ENCODE measurements at regions not wholly inside any gene's neighbourhood (a gene's known extent, or its start where the extent isn't known, plus 50 kb on each side); places are given as distances from the start of the nearest gene placed in this dataset.

DNA sequence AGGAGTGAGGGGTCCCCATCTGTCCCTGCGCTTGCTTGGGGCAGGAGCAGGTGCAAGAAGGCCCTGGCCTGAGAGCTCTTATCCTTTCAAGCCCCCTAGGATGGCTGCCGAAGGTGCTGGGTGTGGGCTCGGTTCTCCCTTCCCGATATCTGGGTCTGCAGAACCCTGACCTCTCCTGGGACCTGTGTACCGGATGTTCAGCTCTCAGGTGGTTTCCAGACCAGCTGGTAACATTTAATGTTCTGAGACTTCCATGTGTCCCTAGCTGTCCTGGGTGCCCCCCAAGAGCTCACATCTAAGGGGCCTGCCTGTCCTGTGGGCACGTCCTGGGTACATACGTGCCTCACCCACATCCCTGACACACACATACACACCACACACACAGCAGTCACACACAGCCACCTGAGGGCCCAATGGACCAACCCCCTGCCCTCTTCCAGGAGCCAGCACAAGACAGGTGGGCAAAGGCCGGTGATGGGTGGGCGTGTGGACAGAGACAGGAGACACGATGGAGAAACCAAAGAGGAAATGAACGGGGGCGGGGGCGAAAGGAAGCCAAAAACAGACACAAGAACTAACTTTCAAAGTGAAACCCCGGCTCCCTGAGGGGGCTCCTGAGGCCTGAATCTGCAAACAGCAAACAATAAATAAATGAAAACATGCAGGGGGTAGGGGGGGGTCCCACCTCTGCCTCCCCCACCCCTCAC, 124.3 kb downstream of the PTPRS start:
- DNase-seq, result no peak

- no peak for DNase-seq
Observed at GRCh38 chr19:5215431-5215830, 125.2 kb downstream of the PTPRS start.

- no peak for DNase-seq
Observed at GRCh38 chr19:5214902-5215301, 125.7 kb downstream of the PTPRS start.

GRCh38 chr19:5214371-5214770, 126.2 kb downstream of the PTPRS start:
- no peak for DNase-seq

DNA sequence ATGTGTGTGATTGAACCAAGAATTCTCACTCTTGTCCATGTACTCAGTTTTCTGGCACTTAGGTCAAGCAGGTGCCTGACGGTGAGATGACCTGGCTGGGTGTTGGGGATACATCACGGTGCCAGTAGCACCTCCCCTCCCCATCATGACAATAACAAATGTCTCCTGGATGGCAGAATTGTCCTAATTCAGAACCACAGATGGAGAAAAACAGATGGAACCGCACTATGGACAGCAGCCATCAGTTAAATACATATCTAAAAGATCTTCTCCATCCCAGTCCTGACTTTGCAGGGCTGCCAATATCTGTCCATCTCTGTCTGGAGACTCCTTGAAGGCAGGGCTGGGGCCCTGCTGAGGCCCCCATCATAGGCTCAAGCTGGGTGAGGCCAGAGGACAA, 126.9 kb downstream of the PTPRS start:
- DNase-seq, result no peak

DNA sequence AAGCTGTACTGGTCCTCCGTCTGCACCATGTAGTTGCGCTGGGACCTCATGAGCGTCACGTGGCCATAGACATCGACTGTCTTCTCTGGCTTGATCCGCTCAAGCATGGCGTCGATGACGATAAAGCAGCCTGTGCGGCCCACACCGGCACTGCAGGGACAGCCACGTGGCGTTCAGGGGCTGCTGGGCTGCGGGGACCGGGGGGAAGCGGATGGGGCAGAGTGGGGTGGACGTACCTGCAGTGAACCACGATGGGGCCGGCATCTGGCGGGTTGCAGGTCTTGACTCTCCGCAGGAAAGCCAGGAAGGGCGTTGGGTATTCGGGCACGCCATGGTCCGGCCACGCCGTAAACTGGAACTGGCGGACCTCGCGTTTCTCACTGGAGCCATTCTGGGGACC, 128.5 kb downstream of the PTPRS start:
- no peak for DNase-seq

DNA sequence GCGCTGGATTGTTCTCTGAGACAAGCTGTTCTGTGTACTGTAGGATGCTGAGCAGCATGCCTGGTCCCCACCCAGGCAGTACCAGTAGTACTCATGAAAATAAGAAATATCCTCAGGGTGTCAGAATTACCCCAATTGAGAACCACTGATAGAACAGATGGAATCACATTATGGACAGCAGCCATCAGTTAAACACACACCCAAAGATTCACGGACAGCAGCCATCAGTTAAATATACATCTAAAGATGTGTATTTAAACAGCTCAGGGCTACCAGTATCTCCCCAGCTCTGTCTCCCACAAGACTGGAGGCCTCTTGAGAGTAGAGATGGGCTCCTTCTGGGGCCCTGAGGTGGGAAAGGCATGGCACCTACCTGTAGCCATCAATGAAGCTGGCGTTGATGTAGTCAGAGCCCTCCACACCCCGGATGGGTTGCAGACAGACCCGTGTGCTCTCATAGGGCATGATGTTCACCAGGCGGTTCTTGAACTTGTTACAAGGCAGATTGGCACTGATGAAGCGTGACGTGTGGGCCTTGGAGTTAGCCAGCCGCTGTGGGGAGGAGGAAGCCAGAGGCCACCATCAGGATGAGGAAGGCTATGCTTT, 129.3 kb downstream of the PTPRS start:
- DNase-seq, result no peak

GRCh38 chr19:5210556-5210955, 130.1 kb downstream of the PTPRS start:
- no peak for DNase-seq

- no peak for DNase-seq
Observed at GRCh38 chr19:5207806-5208205, 132.8 kb downstream of the PTPRS start.

DNA sequence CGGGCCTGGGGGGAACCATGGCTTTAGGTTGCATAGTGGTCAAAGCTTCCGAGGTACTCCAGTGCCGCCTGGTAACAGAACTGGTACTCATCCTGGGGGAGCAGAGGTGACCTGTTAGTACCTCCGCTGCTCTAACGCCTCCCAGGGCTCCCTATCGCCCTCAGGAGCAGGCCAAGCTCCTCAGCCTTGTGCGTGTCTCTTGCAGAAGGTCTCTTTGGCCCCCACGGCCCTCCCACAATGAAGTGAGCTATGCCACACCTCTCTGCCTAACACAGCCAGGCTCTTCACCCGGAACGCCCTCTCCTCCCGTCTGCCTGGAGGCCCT, 133.9 kb downstream of the PTPRS start:
- DNase-seq, result no peak

DNA sequence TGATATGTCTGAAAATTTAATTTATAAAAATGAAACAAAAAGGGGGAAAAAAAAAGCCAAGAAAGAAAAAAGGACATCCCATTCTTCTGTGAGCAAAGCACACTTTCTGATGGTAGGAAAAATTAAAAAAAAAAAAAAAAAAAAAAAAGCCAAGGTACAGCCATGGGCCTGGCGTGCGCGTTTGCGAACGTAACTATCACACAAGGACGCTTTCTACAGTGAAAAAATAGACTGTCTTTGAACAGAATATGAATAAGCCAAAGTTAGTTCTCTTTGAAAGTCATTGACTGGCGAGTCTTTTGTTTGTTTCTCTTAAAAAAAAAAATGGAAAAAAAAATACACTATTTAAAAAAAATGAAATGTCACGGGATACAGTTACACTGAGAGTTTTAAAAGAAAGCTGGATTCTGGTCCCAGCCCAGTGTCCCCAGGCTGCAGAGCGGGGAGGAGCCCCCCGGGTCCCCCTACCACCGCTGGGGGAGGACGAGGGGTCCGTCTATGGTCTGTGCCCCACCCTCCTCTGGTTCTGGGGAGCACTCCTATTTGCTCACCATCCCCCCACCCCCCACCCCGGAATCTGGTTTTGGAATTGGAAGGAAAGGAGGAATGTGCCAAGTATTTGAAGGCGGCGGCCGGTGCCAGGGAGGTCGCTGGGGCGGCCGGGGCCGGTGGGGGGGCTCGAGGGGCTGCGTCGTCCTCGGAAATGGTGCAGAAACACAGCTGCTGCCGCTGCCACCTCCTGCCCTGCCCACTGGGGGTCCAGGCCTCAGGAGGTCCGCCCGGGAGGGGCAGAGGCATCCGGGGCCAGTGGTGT, 134.5 kb downstream of the PTPRS start:
- DNase-seq, result no peak

DNA sequence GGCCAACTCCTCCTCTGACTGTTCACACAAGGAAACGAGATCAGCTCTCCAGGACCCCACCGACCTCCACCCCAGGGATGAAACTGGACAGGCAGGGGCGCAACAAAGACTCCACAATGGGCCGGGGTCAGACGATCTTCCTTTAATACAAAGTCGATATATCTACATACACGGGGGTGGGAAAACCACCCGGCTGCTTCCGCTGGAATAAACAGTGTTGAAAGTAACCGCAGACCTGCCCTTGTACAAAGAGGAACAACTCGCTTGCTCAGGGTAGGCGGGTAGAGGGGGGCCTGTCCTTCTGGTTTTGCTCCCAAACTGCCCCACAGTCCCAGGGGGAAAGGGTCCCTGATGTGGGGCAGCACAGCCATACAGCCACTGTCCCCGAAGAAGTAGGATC, 135.2 kb downstream of the PTPRS start:
- DNase-seq, result no peak

- DNase-seq, result no peak
Observed at GRCh38 chr19:5204212-5204611, 136.4 kb downstream of the PTPRS start.

All from stimulated activated CD4-positive, alpha-beta T cell treated with anti-CD3 and anti-CD28 coated beads, Interleukin-2, amount 100 ng/mL, for 48 hours (primary cell).